Head of caudate nucleus (tissue), 42 donors: ENCODE measurements at regions not wholly inside any gene's neighbourhood (a gene's known extent, or its start where the extent isn't known, plus 50 kb on each side); places are given as distances from the start of the nearest gene placed in this dataset.

Experiments
- DNase-seq, 42 donors: peaks; one replicate each; pipeline versions ENCODE4 v3.0.0 to v3.0.0-alpha.2; 2020 to 2021; ENCODE audit warnings: mixed read lengths in 7 of 42
- intact Hi-C: fragments of 100-400 bp; cut with DNase I; formaldehyde crosslinking; loops from one replicate; pipeline ENCODE4 v1.15.0; 2022

DNA sequence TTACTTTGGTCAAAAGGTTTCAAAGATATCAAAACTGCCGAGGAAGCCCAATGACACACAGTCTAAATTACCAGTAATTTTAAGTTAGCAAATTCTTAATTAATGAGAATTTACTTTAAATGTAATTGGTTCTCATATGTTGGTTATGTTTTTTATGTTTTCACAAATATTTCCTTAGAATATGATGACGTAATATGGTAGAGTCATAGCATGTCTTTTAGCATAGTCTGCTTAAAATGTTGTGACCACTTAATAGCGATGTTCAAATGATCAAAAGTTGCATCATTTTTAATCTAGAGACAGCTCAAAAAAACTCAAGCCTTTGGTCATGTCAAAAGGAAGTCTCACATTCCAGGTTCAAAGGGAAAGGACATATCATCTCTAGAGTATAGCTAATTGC is 123.3 kb upstream of the ST6GAL2 start:
- intact Hi-C loops: no loop called here
- no peak for DNase-seq

- DNase-seq: no peak
- intact Hi-C loops: no loop called here
These were observed 126.8 kb upstream of the ST6GAL2 start for GRCh38 chr2:107012714-107013306.

DNA sequence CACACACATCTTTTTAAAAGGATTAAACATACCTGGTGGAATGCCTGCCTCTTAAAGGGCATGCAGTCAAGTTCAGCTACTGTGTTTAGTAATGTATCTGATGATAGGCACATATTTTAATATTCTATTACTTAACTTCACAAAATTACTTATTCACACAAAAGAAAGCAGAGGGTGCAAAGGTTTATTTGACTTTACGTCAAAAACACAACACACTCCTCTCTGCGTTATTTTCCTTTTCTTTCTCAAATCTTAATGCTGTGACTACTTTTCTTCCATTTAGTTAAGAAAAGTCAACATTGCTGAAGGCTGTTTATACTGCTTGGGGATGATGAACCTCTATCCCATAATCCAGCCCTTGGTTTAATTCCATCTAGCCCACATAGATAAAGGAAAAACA is 127.9 kb upstream of the ST6GAL2 start:
- intact Hi-C loops: no loop called here
- DNase-seq: no peak

DNA sequence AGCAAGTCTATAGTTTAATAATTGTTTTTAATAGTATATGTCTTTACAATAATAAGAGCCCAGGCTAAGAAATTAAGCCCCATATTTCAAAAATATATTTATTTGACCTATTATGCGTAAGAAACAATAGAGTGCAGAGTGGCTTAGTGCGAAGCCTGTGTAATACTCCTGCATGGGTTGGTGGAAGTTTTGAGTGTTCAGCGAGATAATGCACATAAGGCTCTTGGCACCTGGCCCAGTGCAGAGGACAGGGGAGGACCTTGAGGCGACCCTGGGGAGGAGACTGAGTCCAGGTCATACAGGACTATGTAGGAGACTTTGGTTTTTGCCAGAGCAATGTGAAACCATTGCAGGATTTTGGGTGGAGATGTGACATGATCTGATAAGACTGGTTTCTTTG is 132.4 kb upstream of the ST6GAL2 start:
- DNase-seq: no peak
- intact Hi-C loops: no loop called here

DNA sequence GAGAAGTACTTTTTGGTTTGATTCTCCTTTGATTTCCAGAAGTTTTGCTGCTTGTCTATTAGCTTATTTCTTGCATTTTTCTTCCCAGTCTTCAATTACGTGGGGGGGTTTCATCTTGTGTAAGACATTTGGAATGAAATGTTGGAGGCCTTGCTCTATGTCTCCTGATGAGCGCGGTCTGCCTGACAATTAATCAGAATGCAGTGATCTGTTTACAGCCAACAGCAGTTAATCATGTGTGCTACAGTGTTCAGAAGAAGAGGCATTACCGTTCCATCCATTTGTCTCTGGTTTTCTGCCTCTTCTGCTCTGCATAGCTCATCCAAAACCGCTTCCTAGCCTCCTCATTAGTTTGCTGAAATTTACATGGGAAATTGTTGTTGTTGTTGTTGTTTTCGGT is 134.4 kb upstream of the ST6GAL2 start:
- DNase-seq: no peak
- intact Hi-C loops: no loop called here

GRCh38 chr2:107024269-107024668 is 138.3 kb upstream of the ST6GAL2 start:
- intact Hi-C loops: no loop called here
- DNase-seq: no peak

DNA sequence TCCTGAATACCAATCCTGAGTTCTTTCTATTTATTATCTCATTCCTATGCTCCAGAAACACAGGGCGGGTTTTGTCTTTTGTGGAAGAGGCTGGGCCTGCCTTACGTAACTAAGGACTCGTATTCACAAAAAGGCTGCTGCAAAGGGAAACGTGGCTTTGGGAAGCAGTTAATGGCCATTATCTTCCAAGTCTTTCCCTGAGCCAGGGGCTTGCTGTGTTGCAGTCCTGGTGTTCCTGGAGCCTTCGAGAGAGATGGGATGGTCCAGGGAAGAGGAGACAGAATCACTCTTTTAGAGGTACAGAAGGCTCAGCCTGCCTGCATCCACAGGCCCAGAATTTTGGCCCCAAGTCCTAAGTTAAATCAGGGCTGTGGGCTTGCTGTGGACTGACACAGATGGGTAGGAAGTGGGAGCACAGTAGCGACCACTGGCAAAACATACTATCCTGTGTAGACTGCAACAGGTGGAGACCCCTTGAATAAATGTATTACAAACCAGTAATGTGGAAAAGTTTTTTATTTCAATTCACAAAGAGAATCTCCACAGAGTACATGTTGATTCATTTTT is 139.4 kb upstream of the ST6GAL2 start:
- DNase-seq: no peak
- intact Hi-C loops: no loop called here

DNA sequence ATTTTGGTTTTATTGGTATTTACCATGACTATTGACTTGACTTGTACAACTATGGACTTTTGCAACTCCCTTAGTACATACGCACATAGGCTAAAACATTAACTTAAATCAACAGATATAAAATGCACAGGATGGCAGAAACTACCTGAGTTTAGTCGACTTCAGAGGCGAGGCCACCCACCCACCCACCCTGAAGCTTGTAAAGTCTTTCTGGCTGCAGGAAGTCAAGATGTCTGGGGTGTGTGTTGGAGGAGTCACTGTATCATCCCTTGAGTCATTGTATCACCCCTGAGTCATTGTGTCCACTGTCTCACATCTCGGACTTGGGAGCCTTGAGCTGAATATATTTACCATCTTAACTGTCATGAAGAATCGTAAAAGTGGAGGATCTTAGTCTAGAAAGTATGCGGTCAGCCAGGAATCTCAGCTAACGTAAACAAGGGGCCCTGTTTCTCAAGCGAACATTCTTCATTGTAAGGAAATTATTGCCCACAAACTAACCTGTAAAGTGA is 140.0 kb upstream of the ST6GAL2 start:
- no peak for DNase-seq
- intact Hi-C loops: no loop called here

GRCh38 chr2:107027205-107027604 is 141.2 kb upstream of the ST6GAL2 start:
- intact Hi-C loops: no loop called here

GRCh38 chr2:107027810-107028209 is 141.8 kb upstream of the ST6GAL2 start:
- intact Hi-C loops: no loop called here
- DNase-seq: no peak

More at GRCh38 chr2:107027205-107027604, 141.2 kb upstream of the ST6GAL2 start:
- no peak for DNase-seq

DNA sequence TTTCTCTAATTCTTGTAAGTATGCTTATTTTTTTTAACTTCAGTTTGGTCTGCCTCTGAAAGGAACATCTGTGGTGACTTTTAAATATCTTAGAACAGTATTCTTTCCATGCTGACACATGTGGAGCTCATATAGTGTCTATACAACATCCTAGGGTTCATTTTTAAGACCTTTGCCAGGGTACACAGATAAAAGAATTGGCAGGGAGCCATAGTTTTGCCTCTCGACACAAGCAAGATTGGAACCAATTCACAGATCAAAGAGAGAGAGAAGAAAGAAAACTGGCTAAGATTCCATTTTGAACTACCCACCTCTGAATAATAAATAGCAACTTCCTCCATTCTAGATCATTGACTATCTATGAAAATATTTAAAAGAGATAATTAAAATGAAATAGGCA is 142.7 kb upstream of the ST6GAL2 start:
- DNase-seq: no peak
- intact Hi-C loops: no loop called here

- intact Hi-C loops: no loop called here
- no peak for DNase-seq
These were observed 150.3 kb upstream of the ST6GAL2 start for GRCh38 chr2:107036293-107036692.

DNA sequence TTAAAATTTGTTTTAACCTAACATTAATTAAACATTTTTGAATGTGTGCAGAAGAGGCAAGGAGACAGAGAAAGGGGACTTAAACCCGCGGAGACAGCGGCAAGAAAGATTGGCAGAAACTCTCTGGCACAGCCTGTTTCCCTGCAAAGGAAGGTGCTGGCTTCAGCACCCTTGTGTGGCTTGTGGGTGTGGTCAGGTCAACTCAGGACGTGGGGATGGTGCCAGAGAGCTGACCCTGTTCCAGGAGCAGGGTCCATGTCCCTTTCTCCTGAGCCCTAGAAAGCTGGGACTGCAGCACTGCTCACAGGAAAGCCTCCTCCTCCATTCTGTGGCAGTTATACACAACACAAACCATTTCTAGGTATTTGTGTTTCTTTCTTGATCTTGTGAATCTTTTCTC is 176.2 kb upstream of the ST6GAL2 start:
- DNase-seq: peak in 1 of 42 donors; percentile 8

GRCh38 chr2:107062599-107063220 is 176.7 kb upstream of the ST6GAL2 start:
- DNase-seq: no peak
- intact Hi-C loops: no loop called here

More for the DNA sequence above, 176.2 kb upstream of the ST6GAL2 start:
- intact Hi-C loops: no loop called here

DNA sequence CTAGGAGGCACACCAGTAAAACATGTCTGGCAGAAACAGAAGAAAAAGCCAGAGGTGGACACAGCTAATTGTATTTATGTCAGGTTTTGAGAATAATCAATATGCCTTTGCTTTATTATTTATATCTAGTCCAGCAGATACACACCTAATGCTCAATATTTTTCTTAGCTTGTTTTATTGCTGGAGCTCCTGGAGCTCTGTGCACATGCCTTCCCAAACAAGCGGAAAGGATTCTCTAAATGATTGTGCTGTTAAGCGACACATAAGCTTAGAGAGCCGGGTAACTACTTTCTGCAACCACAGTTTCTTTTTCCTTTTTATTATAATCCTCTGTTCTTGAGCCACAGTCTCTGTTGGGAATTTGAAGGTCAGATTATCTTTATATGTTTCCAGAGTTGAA is 177.3 kb upstream of the ST6GAL2 start:
- intact Hi-C loops: no loop called here
- DNase-seq: no peak

- no peak for DNase-seq
- intact Hi-C loops: no loop called here
These were observed 178.8 kb upstream of the ST6GAL2 start for GRCh38 chr2:107064750-107065149.

DNA sequence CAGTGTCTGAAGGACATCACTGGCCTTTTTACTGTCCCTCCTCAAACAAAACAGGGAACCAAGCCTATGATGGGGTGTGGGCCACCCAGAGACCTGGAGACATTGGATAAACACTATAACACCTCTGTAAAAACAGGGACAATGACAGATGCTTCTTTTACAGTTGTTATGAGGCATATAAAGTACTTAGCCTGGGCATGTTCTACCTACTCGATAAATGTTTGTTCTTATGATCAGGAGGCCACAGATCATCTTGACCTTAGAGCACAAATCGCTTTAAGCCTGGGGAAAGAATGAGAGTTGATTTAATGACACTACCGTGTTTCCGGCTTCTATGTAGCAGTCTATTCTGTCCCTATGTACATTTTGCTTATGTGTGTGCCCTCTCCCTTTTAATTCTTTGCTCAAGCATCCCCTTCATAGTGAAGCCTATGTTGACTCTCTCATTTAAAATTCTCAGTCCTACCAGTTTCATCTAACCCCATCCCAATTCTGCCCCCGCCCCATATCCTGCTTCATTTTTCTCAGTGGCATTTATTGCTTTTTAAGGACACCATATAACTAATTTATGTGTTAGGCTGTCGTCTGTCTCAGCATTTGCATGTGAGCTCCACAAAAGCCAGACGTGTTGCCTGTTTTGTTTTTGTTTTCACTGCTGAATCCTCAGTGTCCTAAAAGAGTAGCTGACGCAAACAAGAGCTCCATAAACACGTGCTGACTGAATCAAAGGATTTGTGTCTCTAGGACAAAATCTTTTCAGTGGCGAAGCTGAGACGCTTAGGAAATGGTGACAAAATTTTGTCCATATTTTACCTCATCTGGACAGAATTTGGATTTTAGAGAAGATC is 182.3 kb upstream of the ST6GAL2 start:
- intact Hi-C loops: no loop called here
- DNase-seq: no peak

GRCh38 chr2:107069890-107070289 is 183.9 kb upstream of the ST6GAL2 start:
- intact Hi-C loops: no loop called here
- DNase-seq: no peak

DNA sequence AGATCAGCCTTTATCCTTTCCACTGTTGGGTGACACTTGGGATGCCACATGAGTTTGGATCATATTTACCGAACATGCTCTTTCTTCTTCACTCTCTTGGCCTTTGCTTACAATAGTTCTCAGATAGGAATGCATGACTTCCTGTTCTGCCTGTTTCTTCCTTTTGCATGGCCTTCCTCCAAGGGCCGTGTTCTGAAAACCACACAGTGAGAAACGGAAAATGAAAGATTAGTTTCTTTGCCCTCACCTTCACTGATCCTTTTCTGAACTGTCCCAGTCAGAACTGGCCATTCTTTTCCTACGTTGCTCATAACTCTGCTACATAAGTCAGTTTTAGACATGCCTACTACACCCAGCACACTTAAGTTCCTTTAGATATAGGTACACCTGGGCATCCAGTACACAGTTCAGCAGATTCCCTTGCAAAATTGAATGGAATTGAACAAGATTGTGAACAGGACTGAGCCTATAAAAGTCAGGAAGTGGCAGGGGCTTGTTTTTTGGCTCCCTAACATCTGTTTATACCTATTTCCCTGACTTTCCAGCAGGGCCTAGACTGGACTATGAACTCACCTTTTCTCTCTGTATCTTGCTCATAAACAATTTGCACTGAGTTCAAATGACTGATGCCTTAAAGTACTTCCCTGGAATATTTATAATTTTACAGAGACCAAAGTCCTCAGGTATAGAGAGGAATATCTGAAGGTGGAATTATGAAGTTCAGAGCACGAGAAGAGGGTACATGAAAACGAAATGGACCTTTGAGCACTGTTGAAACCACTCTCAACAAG is 186.4 kb upstream of the ST6GAL2 start:
- intact Hi-C loops: no loop called here
- DNase-seq: no peak
